ENCODE measurements at regions not wholly inside any gene's neighbourhood (a gene's known extent, or its start where the extent isn't known, plus 50 kb on each side); places are given as distances from the start of the nearest gene placed in this dataset.
"Not testable (repeated sequence)": the region's sequence is repeated elsewhere in the genome, so short reads cannot be mapped to it uniquely, and the experiment has no call there.

DNA sequence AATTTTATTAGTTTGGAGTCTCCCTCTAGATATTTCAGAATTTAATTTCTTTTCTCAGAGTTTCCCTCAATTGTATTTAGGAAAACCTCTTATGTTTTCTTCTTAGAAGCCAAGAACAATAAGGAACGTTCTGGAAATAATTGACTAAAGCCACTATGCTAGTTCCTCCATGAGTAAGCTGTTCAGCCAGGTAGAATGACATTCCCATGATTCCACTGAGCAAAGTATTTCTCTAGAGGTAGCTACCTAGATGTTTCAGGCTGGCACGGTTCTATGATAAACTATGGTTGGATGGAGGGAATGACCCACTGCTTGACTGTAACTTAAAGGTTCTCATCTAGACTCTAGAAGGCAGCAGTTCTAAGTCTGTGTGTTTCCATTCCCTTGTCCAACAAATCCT is 62.4 kb downstream of the CLDN17 start:
- DNase-seq, result no peak

- no peak for DNase-seq
Observed at GRCh38 chr21:30102871-30103270, 63.7 kb downstream of the CLDN17 start.

DNA sequence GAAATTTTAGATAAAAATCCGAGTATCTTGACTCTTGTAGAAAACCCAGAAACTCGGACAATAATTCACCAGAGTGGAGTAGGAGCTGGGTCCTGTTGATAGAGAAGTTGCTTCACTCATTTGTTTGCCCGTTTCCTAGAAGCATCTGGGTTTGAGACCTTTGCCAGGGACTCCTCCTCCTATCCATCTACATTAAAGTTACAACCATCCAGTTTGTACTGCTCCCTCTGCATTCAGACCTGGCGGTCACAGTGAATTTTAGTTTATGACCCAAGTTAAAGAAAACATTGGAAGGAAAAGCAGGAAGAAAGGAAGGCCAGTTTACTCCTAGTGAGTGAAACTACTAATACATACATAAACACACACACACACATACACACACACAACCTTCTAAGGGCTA is 64.6 kb downstream of the CLDN17 start:
- no peak for DNase-seq

DNA sequence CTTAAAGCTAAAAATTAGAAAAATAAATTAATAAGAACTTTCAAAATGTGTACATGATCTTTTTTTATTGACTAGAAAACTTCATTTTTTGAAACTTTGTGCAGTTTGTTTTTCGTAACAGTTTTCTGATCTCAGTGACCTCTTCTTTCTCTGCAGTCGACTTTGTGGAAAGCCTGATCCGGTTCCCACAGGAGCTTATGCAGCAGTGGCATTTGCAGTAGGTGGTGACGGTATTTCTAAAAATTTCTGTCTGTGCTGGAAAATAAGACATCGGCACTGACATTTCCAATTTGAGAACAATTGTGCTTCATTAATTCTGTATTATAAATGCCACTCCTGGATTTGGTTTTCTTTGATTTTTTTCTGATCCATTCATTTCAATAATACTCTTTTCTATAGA is 68.8 kb downstream of the CLDN17 start:
- DNase-seq, result no peak

DNA sequence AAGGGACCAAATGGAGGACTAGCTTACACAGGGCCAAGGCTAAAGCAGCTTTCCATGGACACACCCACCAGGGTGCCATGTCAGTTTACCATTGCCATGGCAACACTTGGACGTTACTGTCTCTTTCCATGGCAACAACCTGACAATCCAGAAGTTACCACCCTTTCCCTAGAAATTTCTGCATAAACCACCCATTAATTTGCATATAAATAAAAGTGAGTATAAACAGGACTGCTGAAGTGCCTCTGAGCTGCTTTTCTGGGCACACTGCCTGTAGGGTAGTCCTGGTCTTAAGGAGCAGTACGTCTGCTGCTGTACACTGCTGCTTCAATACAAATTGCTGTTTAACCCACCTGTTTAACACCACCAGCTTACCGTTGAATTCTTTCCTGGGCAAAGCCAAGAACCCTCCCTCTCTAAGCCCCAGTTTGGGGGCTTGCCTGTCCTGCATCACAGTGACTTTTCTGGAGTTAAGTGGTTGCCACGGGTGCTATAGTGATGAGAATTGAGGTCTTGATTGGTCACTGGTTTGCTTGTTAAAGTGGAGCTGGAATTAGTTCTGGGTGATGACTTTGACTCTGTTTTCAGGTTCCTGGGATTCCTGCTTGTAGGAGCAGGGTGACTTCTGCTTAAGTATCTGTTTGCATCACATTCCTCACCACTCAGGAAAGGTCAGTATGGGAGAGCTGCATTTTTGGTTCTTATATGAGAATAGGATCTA is 83.2 kb downstream of the CLDN17 start:
- no peak for DNase-seq

DNA sequence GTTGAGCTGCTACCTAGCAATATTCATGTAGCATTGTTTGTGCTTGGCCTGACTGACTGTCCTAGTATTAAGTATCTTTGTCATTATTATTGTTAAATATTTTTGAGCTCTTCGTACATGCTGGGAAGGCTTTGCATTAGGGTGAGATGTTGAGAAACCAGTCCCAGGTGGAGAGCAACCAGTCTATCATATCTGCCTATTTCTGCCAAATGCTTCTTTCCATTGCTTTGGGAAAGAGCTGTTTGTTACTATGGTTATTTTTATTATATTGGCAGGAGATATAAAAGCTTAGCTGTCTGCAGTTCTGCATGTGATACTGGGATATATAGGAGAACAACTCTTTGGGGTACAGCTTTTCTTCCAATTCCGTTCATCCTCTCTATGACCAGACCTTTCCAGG is 85.1 kb downstream of the CLDN17 start:
- no peak for DNase-seq

DNA sequence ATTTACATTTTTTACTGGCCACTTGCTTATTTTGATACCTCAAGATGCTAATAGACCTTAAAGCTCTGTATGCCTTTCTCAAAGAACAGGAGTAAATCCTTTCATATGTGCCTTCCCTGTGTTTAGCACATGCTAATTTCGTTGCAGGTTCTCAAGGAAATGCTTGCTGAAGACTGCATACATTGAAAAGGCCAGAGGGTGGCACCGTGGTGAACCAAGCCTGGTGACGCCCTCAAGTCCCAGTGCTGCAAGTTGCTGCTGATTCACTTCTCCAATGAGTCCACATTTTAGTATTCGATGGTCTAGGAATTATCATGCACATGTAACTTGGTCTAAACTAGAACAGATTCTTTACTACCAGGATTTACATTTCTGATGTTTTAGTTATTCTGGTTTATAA is 94.1 kb downstream of the CLDN17 start:
- DNase-seq, result peak; percentile 71

DNA sequence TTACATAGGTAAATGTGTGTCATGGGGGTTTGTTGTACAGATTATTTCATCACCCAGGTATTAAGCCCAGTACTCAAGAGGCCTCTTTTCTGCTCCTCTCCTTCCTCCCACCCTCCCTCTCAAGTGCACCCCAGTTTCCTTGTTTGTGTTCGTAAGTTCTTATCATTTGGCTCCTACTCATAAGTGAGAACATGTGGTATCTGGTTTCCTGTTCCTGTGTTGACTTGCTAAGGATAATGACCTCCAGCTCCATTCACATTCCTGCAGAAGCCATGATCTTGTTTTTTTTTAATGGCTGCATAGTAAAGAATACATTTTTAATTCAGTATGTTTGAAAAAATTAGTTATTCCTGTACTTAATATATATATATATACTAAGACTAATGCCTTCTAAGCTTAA is 107.7 kb downstream of the CLDN17 start:
- no peak for DNase-seq

DNA sequence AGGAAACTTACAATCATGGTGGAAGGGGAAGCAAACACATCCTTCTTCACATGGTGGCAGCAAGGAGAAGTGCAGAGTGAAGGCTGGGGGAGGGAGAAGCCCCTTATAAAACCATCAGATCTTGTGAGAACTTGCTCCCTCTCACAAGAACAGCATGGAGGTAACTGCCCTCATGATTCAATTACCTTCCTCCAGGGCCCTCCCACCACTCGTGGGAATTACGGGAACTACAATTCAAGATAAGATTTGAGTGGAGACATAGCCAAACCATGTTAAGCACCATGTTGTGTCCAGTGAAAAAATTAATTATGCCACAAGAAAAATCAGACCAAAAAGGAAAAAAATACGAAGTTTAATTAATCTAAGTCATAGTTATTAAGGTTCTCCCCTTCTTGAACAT is 109.5 kb downstream of the CLDN17 start:
- DNase-seq, result no peak

- DNase-seq, result no peak
Observed at GRCh38 chr21:30048570-30048969, 108.8 kb upstream of the GRIK1 start.

- DNase-seq, result no peak
Observed at GRCh38 chr21:30044447-30045064, 104.8 kb upstream of the GRIK1 start.

GRCh38 chr21:30042443-30042842 is 102.6 kb upstream of the GRIK1 start:
- no peak for DNase-seq

- no peak for DNase-seq
Observed at GRCh38 chr21:30033441-30033840, 93.6 kb upstream of the GRIK1 start.

DNA sequence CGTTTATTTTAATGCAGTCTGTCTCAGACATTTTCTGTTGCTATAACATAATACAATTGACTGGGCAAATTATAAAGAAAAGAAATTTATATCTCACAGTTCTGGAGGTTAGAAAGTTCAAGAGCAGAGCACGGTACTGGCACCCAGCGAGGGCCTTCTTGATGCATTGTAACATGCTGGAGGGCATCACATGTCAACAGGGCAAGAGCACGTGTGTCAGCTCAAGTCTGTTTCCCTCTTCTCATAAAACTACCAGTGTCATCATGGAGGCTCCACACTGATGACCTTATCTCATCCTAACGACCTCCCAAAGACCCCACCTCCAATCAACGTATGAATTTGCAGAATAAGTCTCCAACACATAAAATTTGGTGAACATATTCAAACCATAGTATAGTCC is 90.6 kb upstream of the GRIK1 start:
- no peak for DNase-seq

GRCh38 chr21:30028537-30028936 is 88.7 kb upstream of the GRIK1 start:
- DNase-seq, result no peak

- DNase-seq, result no peak
Observed at GRCh38 chr21:30027986-30028385, 88.2 kb upstream of the GRIK1 start.

GRCh38 chr21:30023056-30023455 is 83.3 kb upstream of the GRIK1 start:
- not testable (repeated sequence) for DNase-seq

- DNase-seq, result no peak
Observed at GRCh38 chr21:30014886-30015285, 75.1 kb upstream of the GRIK1 start.

- DNase-seq, result no peak
Observed at GRCh38 chr21:29991624-29992023, 51.8 kb upstream of the GRIK1 start.

DNA sequence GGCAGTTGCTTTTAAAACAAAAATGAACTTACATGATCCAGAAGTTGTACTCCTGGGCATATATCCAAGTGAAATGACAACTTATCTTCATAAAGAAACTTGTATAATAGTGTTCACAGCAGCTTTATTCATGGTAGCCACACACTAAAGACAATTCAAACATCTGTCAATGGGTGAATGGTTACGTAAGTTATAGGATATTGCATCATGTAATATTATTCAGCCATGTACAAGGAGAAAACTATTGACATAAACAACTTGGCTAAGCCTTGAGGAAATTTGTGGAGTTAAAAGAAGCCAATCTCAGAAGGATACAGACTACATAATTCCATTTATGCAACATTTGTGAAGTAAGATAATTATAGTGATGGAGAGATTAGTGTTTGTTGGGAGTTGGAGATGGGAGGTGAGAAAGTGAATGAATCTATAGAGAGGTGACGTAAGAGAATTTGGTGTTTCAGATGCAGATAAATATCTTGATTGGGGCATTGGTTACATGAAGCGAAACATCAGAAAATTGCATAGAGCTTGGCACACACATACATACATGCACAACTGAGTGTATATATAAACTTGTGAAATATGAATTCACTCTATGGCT is 49.9 kb upstream of the GRIK1 start:
- no peak for DNase-seq
